ENCODE measurements at regions not wholly inside any gene's neighbourhood (a gene's known extent, or its start where the extent isn't known, plus 50 kb on each side); places are given as distances from the start of the nearest gene placed in this dataset.
"Not testable (repeated sequence)": the region's sequence is repeated elsewhere in the genome, so short reads cannot be mapped to it uniquely, and the experiment has no call there.

GRCh38 chr9:100639854-100640253, 62.0 kb downstream of the CAVIN4 start:
- no peak overlapping the region for H3K27ac ChIP-seq
- intact Hi-C loops (cut with DNase I; ENCODE audit: low total_unique reads): no loop called here
- no peaks in the 10 kb centered on the region for H3K4me1 ChIP-seq
- DNase-seq: no peak
- TF ChIP-seq CTCF (IDR thresholded peaks at IDR 0.05): no peak
- no peaks in the 10 kb centered on the region for H3K27me3 ChIP-seq
- H3K4me3 ChIP-seq: no peak overlapping the region
- peaks cover 0 to 7% (median 5%) of the 10 kb centered on the region in 3 donors for H3K9me3 ChIP-seq
- H3K36me3 ChIP-seq: no peaks in the 10 kb centered on the region

- Histone ChIP-seq H3K27me3 (no peaks in the 10 kb centered on the region), H3K4me1 (no peaks in the 10 kb centered on the region), H3K4me3 (no peak overlapping the region), H3K9me3 (peaks cover 0 to 7% (median 5%) of the 10 kb centered on the region in 3 donors), H3K36me3 (no peaks in the 10 kb centered on the region), H3K27ac (no peak overlapping the region)
- intact Hi-C loops (cut with DNase I; ENCODE audit: low total_unique reads): no loop called here
- no peak for DNase-seq
- no peak for TF ChIP-seq CTCF (IDR thresholded peaks at IDR 0.05)
These were observed 62.7 kb downstream of the CAVIN4 start for GRCh38 chr9:100640447-100641050.

- Histone ChIP-seq H3K9me3 (peaks cover 0 to 7% (median 5%) of the 10 kb centered on the region in 3 donors), H3K27ac (no peak overlapping the region), H3K4me3 (no peak overlapping the region), H3K4me1 (no peaks in the 10 kb centered on the region), H3K27me3 (no peaks in the 10 kb centered on the region), H3K36me3 (no peaks in the 10 kb centered on the region)
- TF ChIP-seq CTCF (IDR thresholded peaks at IDR 0.05): no peak
- intact Hi-C loops (cut with DNase I; ENCODE audit: low total_unique reads): no loop called here
- no peak for DNase-seq
These were observed 63.3 kb downstream of the CAVIN4 start for GRCh38 chr9:100641166-100641565.

GRCh38 chr9:100652850-100653249, 75.0 kb downstream of the CAVIN4 start:
- Histone ChIP-seq H3K27ac (no peak overlapping the region), H3K36me3 (no peaks in the 10 kb centered on the region), H3K4me1 (no peaks in the 10 kb centered on the region), H3K4me3 (no peak overlapping the region), H3K27me3 (no peaks in the 10 kb centered on the region), H3K9me3 (no peaks in the 10 kb centered on the region)
- no peak for DNase-seq
- TF ChIP-seq CTCF (IDR thresholded peaks at IDR 0.05): no peak
- intact Hi-C loops (cut with DNase I; ENCODE audit: low total_unique reads): no loop called here

GRCh38 chr9:100653643-100654334, 75.9 kb downstream of the CAVIN4 start:
- Histone ChIP-seq H3K9me3 (no peaks in the 10 kb centered on the region), H3K4me1 (no peaks in the 10 kb centered on the region), H3K27me3 (no peaks in the 10 kb centered on the region), H3K36me3 (no peaks in the 10 kb centered on the region), H3K4me3 (no peak overlapping the region), H3K27ac (no peak overlapping the region)
- no peak for DNase-seq
- intact Hi-C loops (cut with DNase I; ENCODE audit: low total_unique reads): no loop called here
- no peak for TF ChIP-seq CTCF (IDR thresholded peaks at IDR 0.05)

GRCh38 chr9:100656851-100657250, 79.0 kb downstream of the CAVIN4 start:
- H3K27me3 ChIP-seq; H3K36me3 ChIP-seq; DNase-seq; H3K9me3 ChIP-seq; H3K4me3 ChIP-seq; H3K27ac ChIP-seq; H3K4me1 ChIP-seq; intact Hi-C loops (cut with DNase I; ENCODE audit: low total_unique reads): not testable (repeated sequence)

Measured in tibial artery (tissue), 4 donors.